Mucosa of descending colon (tissue), 3 donors: ENCODE measurements at regions not wholly inside any gene's neighbourhood (a gene's known extent, or its start where the extent isn't known, plus 50 kb on each side); places are given as distances from the start of the nearest gene placed in this dataset.

ENCODE experiments used
- ATAC-seq: fragments of 200-7000 bp; cut with Tn5 transposase; one replicate; pipeline ENCODE4 v1.9.1; 2020; ENCODE audit warnings: mild to moderate bottlenecking, moderate library complexity
- DNase-seq, 3 donors: peaks; one replicate each; pipeline ENCODE4 v3.0.0-alpha.2; 2020
- H3K36me3 ChIP-seq: fragments of 200-600 bp; one replicate; pipeline ENCODE4 v1.8.0; 2021; ENCODE audit warnings: low read depth, mild to moderate bottlenecking
- H3K4me1 ChIP-seq: fragments of 200-600 bp; one replicate; pipeline ENCODE4 v1.8.0; 2021; ENCODE audit warnings: low read depth, mild to moderate bottlenecking
- H3K4me3 ChIP-seq: fragments of 200-600 bp; one replicate; pipeline ENCODE4 v1.8.0; 2021; ENCODE audit warnings: mild to moderate bottlenecking
- H3K9me3 ChIP-seq: fragments of 200-600 bp; one replicate; pipeline ENCODE4 v1.8.0; 2021; ENCODE audit warnings: mild to moderate bottlenecking
- intact Hi-C, 2 donors: fragments of 100-400 bp; cut with DNase I in 1 of 2; cut with micrococcal nuclease in 1 of 2; formaldehyde crosslinking; loops; one replicate each; pipeline versions ENCODE4 v1.11.0 to v1.11.1; 2022; cut with DNase I, micrococcal nuclease
- TF ChIP-seq, protein P1 (sequence below): fragments of 200-600 bp; IDR thresholded peaks from one replicate; pipeline ENCODE4 v1.8.0; 2022; ENCODE audit warnings: antibody characterized with exemption, mild to moderate bottlenecking
- donor health status: DM: no; HTN: no; CAD: no; lungs with moderate emphysema.
- donor health status: DM: no; HTN: no; CAD: no.
- donor health status: DM: no; HTN: yes; CAD: no.

DNA sequence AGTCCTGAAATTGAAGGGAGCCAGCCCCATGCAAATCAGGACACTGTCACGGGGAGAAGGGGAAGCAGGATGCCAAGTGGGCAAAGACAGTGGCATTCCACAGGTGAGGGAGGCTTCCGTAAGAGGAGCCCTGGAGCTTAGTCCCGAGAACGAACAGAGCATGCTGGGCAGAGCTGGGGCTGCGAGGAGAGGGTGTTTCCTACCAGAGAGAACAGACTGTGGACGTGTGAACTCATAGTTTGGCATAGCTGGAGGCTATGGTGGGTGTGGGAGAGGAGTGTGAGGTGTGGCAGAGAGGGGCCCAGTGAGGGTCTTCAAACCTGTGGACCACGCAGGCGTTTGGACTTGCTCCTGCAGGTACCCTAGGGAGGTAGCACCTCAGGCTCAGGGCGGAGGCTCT lies 102.8 kb upstream of the SMIM23 start:
- H3K36me3 ChIP-seq, result no peaks in the 10 kb centered on the region
- intact Hi-C loops, result no loop called here
- no peak overlapping the region for H3K4me3 ChIP-seq
- H3K9me3 ChIP-seq, result no peaks in the 10 kb centered on the region
- TF ChIP-seq, protein P1, sequence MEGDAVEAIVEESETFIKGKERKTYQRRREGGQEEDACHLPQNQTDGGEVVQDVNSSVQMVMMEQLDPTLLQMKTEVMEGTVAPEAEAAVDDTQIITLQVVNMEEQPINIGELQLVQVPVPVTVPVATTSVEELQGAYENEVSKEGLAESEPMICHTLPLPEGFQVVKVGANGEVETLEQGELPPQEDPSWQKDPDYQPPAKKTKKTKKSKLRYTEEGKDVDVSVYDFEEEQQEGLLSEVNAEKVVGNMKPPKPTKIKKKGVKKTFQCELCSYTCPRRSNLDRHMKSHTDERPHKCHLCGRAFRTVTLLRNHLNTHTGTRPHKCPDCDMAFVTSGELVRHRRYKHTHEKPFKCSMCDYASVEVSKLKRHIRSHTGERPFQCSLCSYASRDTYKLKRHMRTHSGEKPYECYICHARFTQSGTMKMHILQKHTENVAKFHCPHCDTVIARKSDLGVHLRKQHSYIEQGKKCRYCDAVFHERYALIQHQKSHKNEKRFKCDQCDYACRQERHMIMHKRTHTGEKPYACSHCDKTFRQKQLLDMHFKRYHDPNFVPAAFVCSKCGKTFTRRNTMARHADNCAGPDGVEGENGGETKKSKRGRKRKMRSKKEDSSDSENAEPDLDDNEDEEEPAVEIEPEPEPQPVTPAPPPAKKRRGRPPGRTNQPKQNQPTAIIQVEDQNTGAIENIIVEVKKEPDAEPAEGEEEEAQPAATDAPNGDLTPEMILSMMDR, result no peak
- H3K4me1 ChIP-seq, result no peaks in the 10 kb centered on the region
- ATAC-seq (no peak), DNase-seq (no peak)

DNA sequence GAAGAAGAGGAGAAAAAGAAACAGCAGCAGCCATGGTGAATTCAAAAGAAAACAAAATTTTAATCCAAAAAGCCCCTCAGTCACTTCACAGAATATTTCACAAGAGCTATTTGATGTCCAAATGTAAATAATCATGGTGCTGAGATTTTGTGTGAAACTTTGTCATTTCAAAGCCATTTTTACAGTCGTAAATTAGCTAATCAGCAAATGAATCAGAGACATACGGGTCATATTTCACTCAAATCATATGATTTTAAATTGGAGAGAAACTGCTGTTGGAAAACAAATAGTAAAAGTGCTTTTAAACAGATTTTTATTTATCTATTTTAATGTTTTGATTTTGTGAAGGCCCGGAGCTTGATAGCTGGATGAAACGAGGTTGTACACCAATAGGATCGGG lies 101.4 kb upstream of the SMIM23 start:
- Histone ChIP-seq H3K36me3 (no peaks in the 10 kb centered on the region), H3K4me1 (no peaks in the 10 kb centered on the region), H3K4me3 (no peak overlapping the region), H3K9me3 (no peaks in the 10 kb centered on the region)
- DNase-seq (no peak), ATAC-seq (no peak)
- intact Hi-C loops, result no loop called here
- TF ChIP-seq, protein P1, result no peak

DNA sequence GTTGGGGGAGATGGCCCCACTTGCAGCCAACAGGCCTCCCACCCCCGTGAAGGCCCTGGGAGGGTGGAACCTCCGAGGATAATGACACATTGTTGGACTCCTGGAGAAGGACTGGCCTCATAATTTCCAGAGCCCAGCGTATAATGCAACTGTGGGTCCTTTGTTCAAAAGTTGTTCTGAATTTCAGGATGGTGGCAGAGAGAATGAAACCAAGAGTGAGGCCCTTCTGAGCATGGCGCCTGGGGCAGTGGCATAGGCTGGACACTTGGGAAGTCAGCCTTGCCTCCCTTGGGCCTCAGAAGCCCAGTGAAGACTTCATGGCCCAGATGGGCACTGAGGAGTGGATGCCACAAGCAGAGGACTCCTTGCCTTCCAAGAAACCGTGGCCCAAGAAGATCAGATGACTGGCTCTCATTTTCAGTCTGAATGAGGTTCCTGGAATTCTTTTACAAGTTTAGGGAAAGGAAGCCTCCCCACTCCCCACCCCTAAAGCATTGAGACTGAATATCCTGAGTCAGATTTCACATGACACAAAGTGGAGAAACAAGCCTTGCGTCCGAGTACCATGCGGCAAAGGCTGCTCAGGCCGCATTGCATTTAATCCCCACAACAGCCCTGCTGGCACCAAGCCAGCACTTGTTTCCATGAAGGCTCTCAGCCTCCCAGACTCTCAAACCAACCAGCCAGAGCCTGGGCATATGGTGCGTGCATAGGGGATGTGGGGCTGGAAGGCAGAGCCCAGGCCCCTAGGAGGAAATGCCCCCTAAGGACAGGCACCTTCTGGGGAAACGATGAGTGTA lies 96.7 kb upstream of the SMIM23 start:
- no peaks in the 10 kb centered on the region for H3K36me3 ChIP-seq
- TF ChIP-seq, protein P1, result no peak
- no peak for DNase-seq

DNA sequence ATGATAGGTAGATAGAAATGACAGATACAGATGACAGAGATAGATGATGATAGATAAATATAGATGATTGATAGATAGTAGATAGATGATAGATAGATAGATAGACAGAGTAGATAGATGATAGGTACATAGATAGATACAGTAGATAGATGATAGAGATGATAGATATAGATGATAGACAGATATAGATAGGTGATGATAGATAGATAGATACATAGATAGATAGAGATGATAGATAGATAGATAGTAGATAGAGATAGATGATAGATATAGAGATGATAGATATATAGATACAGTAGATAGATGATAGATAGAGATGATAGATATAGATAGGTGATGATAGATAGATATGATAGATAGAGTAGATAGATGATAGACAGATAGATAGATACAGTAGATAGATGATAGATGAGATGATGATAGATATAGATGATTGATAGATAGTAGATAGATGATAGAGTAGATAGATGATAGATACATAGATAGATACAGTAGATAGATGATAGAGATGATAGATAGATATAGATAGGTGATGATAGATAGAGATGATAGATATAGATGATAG lies 95.7 kb upstream of the SMIM23 start:
- ATAC-seq, result no peak
- intact Hi-C loops, result no loop called here
- TF ChIP-seq, protein P1, result no peak

More for the DNA sequence above, 96.7 kb upstream of the SMIM23 start:
- no peak overlapping the region for H3K4me3 ChIP-seq
- no peak for ATAC-seq
- no peaks in the 10 kb centered on the region for H3K4me1 ChIP-seq
- H3K9me3 ChIP-seq, result no peaks in the 10 kb centered on the region
- intact Hi-C loops, result no loop called here

DNA sequence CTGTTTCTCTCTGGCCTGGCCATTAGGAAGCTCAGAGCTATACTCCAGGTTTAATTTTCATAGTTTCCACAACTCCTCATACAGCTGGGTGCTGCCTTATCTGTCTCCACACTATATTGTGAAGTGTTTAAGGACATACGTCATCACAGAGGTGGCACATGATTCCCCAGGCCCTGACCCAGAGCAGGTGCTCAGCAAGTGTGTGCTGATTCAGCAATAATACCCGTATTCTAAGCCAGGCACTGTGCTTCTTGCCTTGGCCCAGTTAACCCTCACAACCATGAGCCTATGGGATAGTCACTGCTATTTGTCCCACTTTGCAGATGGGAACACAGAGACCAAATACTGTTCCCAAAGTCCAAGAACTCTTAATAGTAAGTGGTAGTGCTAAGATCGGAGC lies 93.5 kb upstream of the SMIM23 start:
- intact Hi-C loops, result no loop called here
- no peak for DNase-seq

More for the DNA sequence above, 95.7 kb upstream of the SMIM23 start:
- DNase-seq, result no peak
- Histone ChIP-seq H3K9me3 (no peaks in the 10 kb centered on the region), H3K4me1 (no peaks in the 10 kb centered on the region), H3K36me3 (no peaks in the 10 kb centered on the region), H3K4me3 (no peak overlapping the region)

More for the DNA sequence above, 93.5 kb upstream of the SMIM23 start:
- no peak for ATAC-seq
- H3K9me3 ChIP-seq, result no peaks in the 10 kb centered on the region
- H3K4me3 ChIP-seq, result no peak overlapping the region
- no peaks in the 10 kb centered on the region for H3K36me3 ChIP-seq
- TF ChIP-seq, protein P1, result no peak
- no peaks in the 10 kb centered on the region for H3K4me1 ChIP-seq
